HepG2 (cell line): ENCODE measurements at regions not wholly inside any gene's neighbourhood (a gene's known extent, or its start where the extent isn't known, plus 50 kb on each side); places are given as distances from the start of the nearest gene placed in this dataset.

ENCODE experiments used
- ATAC-seq: fragments of 200-7000 bp; cut with Tn5 transposase; 3 replicates; pipeline ENCODE4 v1.9.1; 2020; ENCODE audit warnings: mild to moderate bottlenecking, moderate library complexity
- BruUV-seq: library from RNA; stranded (reverse); fragments of 400-500 nt; replicated peaks from 2 replicates; lab custom pipeline; 2021; lab: Mats Ljungman, UMichigan
- CTCF ChIA-PET: fragments of 300-600 bp; formaldehyde crosslinking; extraction: SDS; loops from one replicate; lab custom pipeline; 2021; ENCODE audit warnings: low total read pairs, inconsistent platforms, low intra/inter-chr PET ratio; lab: Yijun Ruan, JAX
- POLR2A ChIA-PET: fragments of 350-600 bp; sonication (Branson Sonifier 250); formaldehyde crosslinking; loops from one replicate; lab custom pipeline; 2020; ENCODE audit warnings: antibody characterized with exemption, inconsistent platforms; lab: Yijun Ruan, JAX
- DNase-seq: peaks from one replicate; pipeline ENCODE4 v3.0.0-alpha.2; 2015; ENCODE audit warnings: low spot score
- FAIRE-seq: peaks from 3 replicates; lab custom pipeline; 2011; peaks lifted over from hg19 to GRCh38; lab: Jason Lieb, UNC
- H2AFZ ChIP-seq: one replicate; pipeline ENCODE4 v1.6.1; 2011; ENCODE audit warnings: low read length, inconsistent platforms
- H3K27ac ChIP-seq: fragments of 300-600 bp; 3 replicates; pipeline ENCODE4 v1.8.0; 2011; ENCODE audit warnings: mixed run types, mild to moderate bottlenecking, mixed read lengths, low read length, inconsistent platforms; ENCODE audit not compliant: insufficient read depth; ENCODE audit errors: extremely low read length
- H3K27me3 ChIP-seq, 2 experiments: fragments of 200-600 bp in 1 of 2; 2 replicates in 1 of 2; 3 replicates in 1 of 2; pipeline versions ENCODE4 v1.6.0 to v1.8.0; 2011; ENCODE audit warnings: low read length in 2 of 2, mild to moderate bottlenecking in 2 of 2, moderate library complexity in 2 of 2, inconsistent platforms in 1 of 2; ENCODE audit not compliant: insufficient read depth in 2 of 2, control insufficient read depth in 1 of 2
- H3K36me3 ChIP-seq, 2 experiments: fragments of 200-600 bp in 1 of 2; replicated peaks in 1 of 2; 2 replicates in 1 of 2; 3 replicates in 1 of 2; pipeline versions ENCODE4 v1.5.1 to v1.8.0; 2011; ENCODE audit warnings: low read length in 2 of 2, inconsistent platforms in 1 of 2; ENCODE audit not compliant: insufficient read depth in 2 of 2, control insufficient read depth in 1 of 2
- H3K4me1 ChIP-seq: 2 replicates; pipeline ENCODE4 v1.5.1; 2012; ENCODE audit warnings: low read length, inconsistent platforms; ENCODE audit not compliant: insufficient read depth
- H3K4me2 ChIP-seq: 2 replicates; pipeline ENCODE4 v1.6.0; 2011; ENCODE audit warnings: low read depth, low read length, inconsistent platforms
- H3K4me3 ChIP-seq, 3 experiments: fragments of 200-600 bp in 1 of 3; sonication (generic), shearing (Covaris generic) in 1 of 3; replicated peaks in 1 of 3; 2 replicates each; pipeline ENCODE4 v1.5.1; 2011 to 2016; ENCODE audit warnings: low read length in 3 of 3, inconsistent platforms in 2 of 3, low read depth in 2 of 3, mild to moderate bottlenecking in 2 of 3, control low read depth in 1 of 3, mixed read lengths in 1 of 3; ENCODE audit not compliant: insufficient read depth in 1 of 3
- H3K79me2 ChIP-seq: one replicate; pipeline ENCODE4 v1.6.1; 2011; ENCODE audit warnings: low read length, inconsistent platforms; ENCODE audit not compliant: insufficient read depth
- H3K9ac ChIP-seq: 2 replicates; pipeline ENCODE4 v1.6.0; 2011; ENCODE audit warnings: mild to moderate bottlenecking, low read depth, low read length, inconsistent platforms; ENCODE audit not compliant: insufficient read depth
- H3K9me3 ChIP-seq: 2 replicates; pipeline ENCODE4 v1.5.1; 2012; ENCODE audit warnings: mild to moderate bottlenecking, low read length
- H4K20me1 ChIP-seq: 2 replicates; pipeline ENCODE4 v1.6.0; 2011; ENCODE audit warnings: inconsistent platforms, mild to moderate bottlenecking, low read length, moderate library complexity; ENCODE audit not compliant: insufficient read depth
- ELF1 ChIP-seq: sonication (generic); formaldehyde crosslinking; IDR thresholded peaks from 2 replicates; pipeline ENCODE4 v1.4.0; 2020; ENCODE audit warnings: missing genetic modification reagents
- GABPB1 ChIP-seq: IDR thresholded peaks from 2 replicates; pipeline ENCODE4 v1.6.1; 2016; ENCODE audit warnings: mild to moderate bottlenecking, missing genetic modification reagents, moderate library complexity, missing compliant biosample characterization
- IKZF4 ChIP-seq: sonication (generic); formaldehyde crosslinking; IDR thresholded peaks from 2 replicates; pipeline ENCODE4 v1.5.1; 2020; ENCODE audit warnings: borderline replicate concordance, mild to moderate bottlenecking, low read depth, missing genetic modification reagents; ENCODE audit errors: not compliant biosample characterization
- KMT2A ChIP-seq: sonication (generic); formaldehyde crosslinking; IDR thresholded peaks from 2 replicates; pipeline ENCODE4 v1.4.0; 2020; ENCODE audit warnings: missing genetic modification reagents
- NCOR1 ChIP-seq: fragments of 200-600 bp; sonication (generic); IDR thresholded peaks from 2 replicates; pipeline ENCODE4 v1.7.0; 2017; ENCODE audit warnings: antibody characterized with exemption, low read length, borderline replicate concordance
- NFYC ChIP-seq: IDR thresholded peaks from 2 replicates; pipeline ENCODE4 v1.6.1; 2016; ENCODE audit warnings: missing genetic modification reagents, missing compliant biosample characterization
- PLSCR1 ChIP-seq: sonication (generic); formaldehyde crosslinking; IDR thresholded peaks from 2 replicates; pipeline ENCODE4 v1.5.0; 2020; ENCODE audit warnings: missing genetic modification reagents, mild to moderate bottlenecking, borderline replicate concordance
- TGIF2 ChIP-seq: IDR thresholded peaks from 2 replicates; pipeline ENCODE4 v1.6.1; 2016; ENCODE audit warnings: control low read depth, missing compliant biosample characterization
- YEATS4 ChIP-seq: sonication (generic); formaldehyde crosslinking; IDR thresholded peaks from 2 replicates; pipeline ENCODE4 v1.4.0; 2020; ENCODE audit warnings: missing genetic modification reagents, borderline replicate concordance
- ZFP37 ChIP-seq: sonication (generic); formaldehyde crosslinking; IDR thresholded peaks from 2 replicates; pipeline ENCODE4 v1.4.0; 2020; ENCODE audit warnings: missing genetic modification reagents, borderline replicate concordance
- ZNF451 ChIP-seq: sonication (generic); formaldehyde crosslinking; IDR thresholded peaks from 2 replicates; pipeline ENCODE4 v1.5.0; 2020; ENCODE audit warnings: mild to moderate bottlenecking, missing genetic modification reagents
- ZNF512B ChIP-seq: sonication (generic); formaldehyde crosslinking; IDR thresholded peaks from 2 replicates; pipeline ENCODE4 v1.5.1; 2020; ENCODE audit warnings: missing genetic modification reagents, mild to moderate bottlenecking, borderline replicate concordance
- ZNF773 ChIP-seq: sonication (generic); formaldehyde crosslinking; IDR thresholded peaks from 2 replicates; pipeline ENCODE4 v1.4.0; 2020; ENCODE audit warnings: missing genetic modification reagents, borderline replicate concordance
- WGBS: methylation state at CpG from one replicate; pipeline ENCODE4 v1.1.6; 2017; ENCODE audit warnings: low lambda C conversion rate; 5-methylcytosine and 5-hydroxymethylcytosine counted together
- in situ Hi-C: cut with HindIII; loops from 2 replicates; pipeline ENCODE4 v1.10.0; 2017; ENCODE audit warnings: low pct_unique_long_range_greater_than_20kb; ENCODE audit not compliant: extremely low pct_ligation_motif_present
- intact Hi-C: fragments of 100-400 bp; cut with micrococcal nuclease; formaldehyde crosslinking; loops from one replicate; pipeline ENCODE4 v1.10.0; 2022; ENCODE audit not compliant: unreplicated experiment
- TF ChIP-seq, protein P1 (sequence below), 2 experiments: sonication (generic) in 1 of 2; formaldehyde crosslinking in 1 of 2; IDR thresholded peaks; 2 replicates each; pipeline versions ENCODE4 v1.5.1 to v1.6.1; 2011 to 2020; ENCODE audit warnings: borderline replicate concordance in 1 of 2, low read depth in 1 of 2, low read length in 1 of 2, mild to moderate bottlenecking in 1 of 2, missing genetic modification reagents in 1 of 2, moderate library complexity in 1 of 2
- TF ChIP-seq, protein P2 (sequence below): fragments of 450-650 bp; IDR thresholded peaks from 2 replicates; pipeline ENCODE4 v1.6.1; 2017; ENCODE audit warnings: mild to moderate bottlenecking

GRCh38 chr2:59882822-59883221, 670.6 kb downstream of the BCL11A start (continued):
- TF ChIP-seq GABPB1 (CRISPR knock-in tag) (no peak), NFYC (no peak), ZNF451 (CRISPR knock-in tag) (no peak), ZNF773 (CRISPR knock-in tag) (no peak)
- TF ChIP-seq, all 625 proteins: peak for 0

- Histone ChIP-seq H3K27me3 (no peaks in the 10 kb centered on the region), H2AFZ (no peak overlapping the region), H3K4me2 (no peak overlapping the region), H3K4me1 (no peaks in the 10 kb centered on the region), H3K36me3 (no peaks in the 10 kb centered on the region), H3K27ac (no peak overlapping the region), H3K9me3 (no peaks in the 10 kb centered on the region), H3K9ac (no peak overlapping the region), H3K4me3 (no peak overlapping the region), H4K20me1 (no peaks in the 10 kb centered on the region), H3K79me2 (no peaks in the 10 kb centered on the region)
- POLR2A ChIA-PET: no interaction called here
- intact Hi-C loops (no loop called here), in situ Hi-C loops (no loop called here)
- no TSS peak for BruUV-seq
- DNase-seq (no peak), ATAC-seq (no peak), FAIRE-seq (no peak)
- CTCF ChIA-PET: no interaction called here
- WGBS: 2% methylated on average over 3 of the region's 3 CpGs
- TF ChIP-seq, protein P1, sequence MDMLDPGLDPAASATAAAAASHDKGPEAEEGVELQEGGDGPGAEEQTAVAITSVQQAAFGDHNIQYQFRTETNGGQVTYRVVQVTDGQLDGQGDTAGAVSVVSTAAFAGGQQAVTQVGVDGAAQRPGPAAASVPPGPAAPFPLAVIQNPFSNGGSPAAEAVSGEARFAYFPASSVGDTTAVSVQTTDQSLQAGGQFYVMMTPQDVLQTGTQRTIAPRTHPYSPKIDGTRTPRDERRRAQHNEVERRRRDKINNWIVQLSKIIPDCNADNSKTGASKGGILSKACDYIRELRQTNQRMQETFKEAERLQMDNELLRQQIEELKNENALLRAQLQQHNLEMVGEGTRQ (IDR thresholded peaks at IDR 0.05; ENCODE audit: low read depth, low read length): no peak
- TF ChIP-seq, protein P1 (CRISPR knock-in tag; IDR thresholded peaks at IDR 0.05; ENCODE audit: borderline replicate concordance): no peak
- TF ChIP-seq PLSCR1 (CRISPR knock-in tag) (no peak), IKZF4 (no peak), KMT2A (CRISPR knock-in tag) (no peak), NCOR1 (no peak), ZNF512B (no peak), ELF1 (CRISPR knock-in tag) (no peak), ZFP37 (CRISPR knock-in tag) (no peak), YEATS4 (CRISPR knock-in tag) (no peak), TGIF2 (CRISPR knock-in tag) (no peak)
- TF ChIP-seq, protein P2, sequence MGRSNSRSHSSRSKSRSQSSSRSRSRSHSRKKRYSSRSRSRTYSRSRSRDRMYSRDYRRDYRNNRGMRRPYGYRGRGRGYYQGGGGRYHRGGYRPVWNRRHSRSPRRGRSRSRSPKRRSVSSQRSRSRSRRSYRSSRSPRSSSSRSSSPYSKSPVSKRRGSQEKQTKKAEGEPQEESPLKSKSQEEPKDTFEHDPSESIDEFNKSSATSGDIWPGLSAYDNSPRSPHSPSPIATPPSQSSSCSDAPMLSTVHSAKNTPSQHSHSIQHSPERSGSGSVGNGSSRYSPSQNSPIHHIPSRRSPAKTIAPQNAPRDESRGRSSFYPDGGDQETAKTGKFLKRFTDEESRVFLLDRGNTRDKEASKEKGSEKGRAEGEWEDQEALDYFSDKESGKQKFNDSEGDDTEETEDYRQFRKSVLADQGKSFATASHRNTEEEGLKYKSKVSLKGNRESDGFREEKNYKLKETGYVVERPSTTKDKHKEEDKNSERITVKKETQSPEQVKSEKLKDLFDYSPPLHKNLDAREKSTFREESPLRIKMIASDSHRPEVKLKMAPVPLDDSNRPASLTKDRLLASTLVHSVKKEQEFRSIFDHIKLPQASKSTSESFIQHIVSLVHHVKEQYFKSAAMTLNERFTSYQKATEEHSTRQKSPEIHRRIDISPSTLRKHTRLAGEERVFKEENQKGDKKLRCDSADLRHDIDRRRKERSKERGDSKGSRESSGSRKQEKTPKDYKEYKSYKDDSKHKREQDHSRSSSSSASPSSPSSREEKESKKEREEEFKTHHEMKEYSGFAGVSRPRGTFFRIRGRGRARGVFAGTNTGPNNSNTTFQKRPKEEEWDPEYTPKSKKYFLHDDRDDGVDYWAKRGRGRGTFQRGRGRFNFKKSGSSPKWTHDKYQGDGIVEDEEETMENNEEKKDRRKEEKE: no peak
Observed at GRCh38 chr2:59882279-59882678, 671.2 kb downstream of the BCL11A start.
